ENCODE measurements at regions not wholly inside any gene's neighbourhood (a gene's known extent, or its start where the extent isn't known, plus 50 kb on each side); places are given as distances from the start of the nearest gene placed in this dataset.

DNA sequence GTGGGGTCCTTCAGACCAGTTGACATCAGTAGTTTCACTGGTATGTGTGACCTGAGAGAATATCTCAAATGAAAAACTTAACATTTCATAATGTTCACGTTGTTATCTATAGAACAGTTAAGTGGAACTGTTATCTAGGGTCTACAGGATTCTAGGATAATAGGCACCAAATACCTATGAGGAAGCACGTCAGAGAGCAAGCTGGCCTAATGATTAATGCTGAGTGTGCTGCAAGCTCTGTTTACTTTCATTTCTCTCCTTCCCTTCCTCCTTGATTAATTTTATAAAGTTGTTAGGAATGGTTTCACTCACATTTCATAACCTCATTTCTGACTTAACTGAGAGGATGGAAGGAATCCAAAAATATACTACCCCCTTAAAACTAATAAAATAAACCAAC, 362.5 kb upstream of the ZNF717 start:
- Histone ChIP-seq H2AFZ (ENCODE audit: low read length) (no peak overlapping the region), H3K4me3 (ENCODE audit: low read depth, low read length, poor library complexity, severe bottlenecking) (no peak overlapping the region), H3K27ac (ENCODE audit: low read depth, low read length, poor library complexity, severe bottlenecking) (no peak overlapping the region), H3K9me3 (ENCODE audit: low read length) (no peaks in the 10 kb centered on the region), H3K4me1 (ENCODE audit: insufficient read depth, low read length, poor library complexity, severe bottlenecking) (no peaks in the 10 kb centered on the region), H3K9me2 (ENCODE audit: insufficient read depth, low read length) (no peaks in the 10 kb centered on the region), H3K79me2 (ENCODE audit: insufficient read depth, low read depth, low read length) (no peaks in the 10 kb centered on the region), H3K36me3 (ENCODE audit: insufficient read depth, low read length) (no peaks in the 10 kb centered on the region), H3K4me2 (ENCODE audit: low read length) (no peak overlapping the region), H4K20me1 (ENCODE audit: insufficient read depth, low read length) (no peaks in the 10 kb centered on the region)
- CTCF ChIA-PET (ENCODE audit: unreplicated experiment), result no interaction called here
- BruUV-seq (replicated peaks), result no TSS peak
- POLR2A ChIA-PET, result no interaction called here
- TF ChIP-seq EZH2phosphoT487 (IDR thresholded peaks at IDR 0.05; ENCODE audit: borderline replicate concordance, low read depth, low read length), result no peak
- TF ChIP-seq, protein P1, sequence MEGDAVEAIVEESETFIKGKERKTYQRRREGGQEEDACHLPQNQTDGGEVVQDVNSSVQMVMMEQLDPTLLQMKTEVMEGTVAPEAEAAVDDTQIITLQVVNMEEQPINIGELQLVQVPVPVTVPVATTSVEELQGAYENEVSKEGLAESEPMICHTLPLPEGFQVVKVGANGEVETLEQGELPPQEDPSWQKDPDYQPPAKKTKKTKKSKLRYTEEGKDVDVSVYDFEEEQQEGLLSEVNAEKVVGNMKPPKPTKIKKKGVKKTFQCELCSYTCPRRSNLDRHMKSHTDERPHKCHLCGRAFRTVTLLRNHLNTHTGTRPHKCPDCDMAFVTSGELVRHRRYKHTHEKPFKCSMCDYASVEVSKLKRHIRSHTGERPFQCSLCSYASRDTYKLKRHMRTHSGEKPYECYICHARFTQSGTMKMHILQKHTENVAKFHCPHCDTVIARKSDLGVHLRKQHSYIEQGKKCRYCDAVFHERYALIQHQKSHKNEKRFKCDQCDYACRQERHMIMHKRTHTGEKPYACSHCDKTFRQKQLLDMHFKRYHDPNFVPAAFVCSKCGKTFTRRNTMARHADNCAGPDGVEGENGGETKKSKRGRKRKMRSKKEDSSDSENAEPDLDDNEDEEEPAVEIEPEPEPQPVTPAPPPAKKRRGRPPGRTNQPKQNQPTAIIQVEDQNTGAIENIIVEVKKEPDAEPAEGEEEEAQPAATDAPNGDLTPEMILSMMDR (conservative IDR thresholded peaks at IDR 0.05; ENCODE audit: low read length), result no peak
- DNase-seq (ENCODE audit: low spot score), result no peak
- intact Hi-C loops (cut with micrococcal nuclease; ENCODE audit: unreplicated experiment), result no loop called here

DNA sequence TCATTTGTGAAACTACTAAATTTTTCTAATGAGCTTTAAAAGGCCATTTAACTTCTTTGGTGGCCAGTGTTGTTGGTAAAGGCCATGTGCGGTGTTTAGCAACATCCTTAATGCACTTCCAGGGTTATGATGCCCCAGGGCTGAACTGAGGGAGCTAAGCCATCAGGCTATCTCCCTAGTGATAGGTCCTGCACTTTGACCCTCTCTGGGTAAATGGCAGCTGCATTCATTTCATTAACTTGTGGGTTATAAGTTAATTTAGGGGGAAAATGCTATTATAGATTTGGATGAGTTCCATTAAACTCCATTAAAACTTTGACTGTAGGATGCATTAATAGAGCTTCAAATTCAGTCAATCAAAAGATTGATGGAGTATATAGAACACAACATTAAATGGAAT, 366.7 kb upstream of the ZNF717 start:
- intact Hi-C loops (cut with micrococcal nuclease; ENCODE audit: unreplicated experiment), result no loop called here
- DNase-seq (ENCODE audit: low spot score), result no peak
- Histone ChIP-seq H3K9me3 (ENCODE audit: low read length) (no peaks in the 10 kb centered on the region), H3K4me2 (ENCODE audit: low read length) (no peak overlapping the region), H4K20me1 (ENCODE audit: insufficient read depth, low read length) (no peaks in the 10 kb centered on the region), H2AFZ (ENCODE audit: low read length) (no peak overlapping the region), H3K27ac (ENCODE audit: low read depth, low read length, poor library complexity, severe bottlenecking) (no peak overlapping the region), H3K36me3 (ENCODE audit: insufficient read depth, low read length) (no peaks in the 10 kb centered on the region), H3K9me2 (ENCODE audit: insufficient read depth, low read length) (no peaks in the 10 kb centered on the region), H3K79me2 (ENCODE audit: insufficient read depth, low read depth, low read length) (no peaks in the 10 kb centered on the region), H3K4me3 (ENCODE audit: low read depth, low read length, poor library complexity, severe bottlenecking) (no peak overlapping the region), H3K4me1 (ENCODE audit: insufficient read depth, low read length, poor library complexity, severe bottlenecking) (no peaks in the 10 kb centered on the region)
- ChIA-PET CTCF (ENCODE audit: unreplicated experiment) (no interaction called here), POLR2A (interaction anchor here (1.2 kb wide), 1 partner anchor 15 kb away, joined by 3 read pairs; no protein-coding TSS in a partner anchor)
- no TSS peak for BruUV-seq (replicated peaks)
- TF ChIP-seq, protein P1 (conservative IDR thresholded peaks at IDR 0.05; ENCODE audit: low read length), result no peak
- TF ChIP-seq EZH2phosphoT487 (IDR thresholded peaks at IDR 0.05; ENCODE audit: borderline replicate concordance, low read depth, low read length), result no peak

DNA sequence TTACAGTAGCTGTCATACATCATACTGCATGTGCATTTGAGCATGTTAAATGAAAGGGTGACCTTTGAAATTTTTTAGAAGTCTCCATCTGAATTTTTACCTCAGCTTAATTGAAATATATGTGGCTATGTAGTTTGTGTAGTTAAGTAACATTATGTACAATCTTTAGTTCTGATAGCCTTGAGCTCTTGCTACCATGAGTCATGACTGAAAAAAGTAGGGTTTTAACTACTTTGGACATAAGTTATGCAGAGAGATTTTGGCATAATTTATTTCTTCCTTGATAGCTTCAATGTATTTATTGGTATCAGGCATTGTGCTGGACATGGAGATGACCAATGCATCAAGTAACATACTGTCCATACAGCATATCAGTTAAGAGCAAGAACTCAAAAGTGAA, 376.5 kb upstream of the ZNF717 start:
- no peaks in the 10 kb centered on the region for H3K79me2 ChIP-seq (ENCODE audit: insufficient read depth, low read depth, low read length)
- intact Hi-C loops (cut with micrococcal nuclease; ENCODE audit: unreplicated experiment), result no loop called here
- no peak for DNase-seq (ENCODE audit: low spot score)
- no peaks in the 10 kb centered on the region for H3K9me3 ChIP-seq (ENCODE audit: low read length)
- H3K36me3 ChIP-seq (ENCODE audit: insufficient read depth, low read length), result no peaks in the 10 kb centered on the region
- ChIA-PET CTCF (ENCODE audit: unreplicated experiment) (no interaction called here), POLR2A (interaction anchor here (0.9 to 1.4 kb wide), 3 partner anchors 17 to 26 kb away, joined by 3 read pairs; no protein-coding TSS in a partner anchor)
- TF ChIP-seq, protein P1 (conservative IDR thresholded peaks at IDR 0.05; ENCODE audit: low read length), result no peak
- no peak for TF ChIP-seq EZH2phosphoT487 (IDR thresholded peaks at IDR 0.05; ENCODE audit: borderline replicate concordance, low read depth, low read length)
- no peaks in the 10 kb centered on the region for H3K9me2 ChIP-seq (ENCODE audit: insufficient read depth, low read length)
- no peak overlapping the region for H2AFZ ChIP-seq (ENCODE audit: low read length)
- no TSS peak for BruUV-seq (replicated peaks)
- H3K4me1 ChIP-seq (ENCODE audit: insufficient read depth, low read length, poor library complexity, severe bottlenecking), result no peaks in the 10 kb centered on the region
- no peak overlapping the region for H3K4me3 ChIP-seq (ENCODE audit: low read depth, low read length, poor library complexity, severe bottlenecking)
- no peak overlapping the region for H3K27ac ChIP-seq (ENCODE audit: low read depth, low read length, poor library complexity, severe bottlenecking)
- H3K4me2 ChIP-seq (ENCODE audit: low read length), result no peak overlapping the region
- H4K20me1 ChIP-seq (ENCODE audit: insufficient read depth, low read length), result no peaks in the 10 kb centered on the region
